Smooth muscle cell (in vitro differentiated cells): ENCODE measurements at regions not wholly inside any gene's neighbourhood (a gene's known extent, or its start where the extent isn't known, plus 50 kb on each side); places are given as distances from the start of the nearest gene placed in this dataset.

ENCODE experiments used
- DNase-seq: peaks from one replicate; lab custom pipeline; 2025; ENCODE audit not compliant: unreplicated experiment; lab: John Stamatoyannopoulos, UW
- H2AFZ ChIP-seq: fragments of 200-600 bp; sonication (generic); 2 replicates; pipeline ENCODE4 v1.6.0; 2016; ENCODE audit warnings: antibody characterized with exemption, low read depth, mild to moderate bottlenecking
- H3F3A ChIP-seq: fragments of 200-600 bp; sonication (generic); 2 replicates; pipeline ENCODE4 v1.6.0; 2017; ENCODE audit warnings: antibody characterized with exemption, low read depth
- H3K27ac ChIP-seq: fragments of 200-600 bp; sonication (generic); 2 replicates; pipeline ENCODE4 v1.5.1; 2016; ENCODE audit warnings: low read depth, mild to moderate bottlenecking
- H3K27me3 ChIP-seq: fragments of 200-600 bp; sonication (generic); 2 replicates; pipeline ENCODE4 v1.6.1; 2016; ENCODE audit warnings: low read depth, mild to moderate bottlenecking
- H3K36me3 ChIP-seq: fragments of 200-600 bp; sonication (generic); 2 replicates; pipeline ENCODE4 v1.5.1; 2016; ENCODE audit warnings: low read depth
- H3K4me1 ChIP-seq: fragments of 200-600 bp; sonication (generic); 2 replicates; pipeline ENCODE4 v1.5.1; 2016; ENCODE audit warnings: low read depth
- H3K4me2 ChIP-seq: fragments of 200-600 bp; sonication (generic); 2 replicates; pipeline ENCODE4 v1.6.0; 2016; ENCODE audit warnings: mild to moderate bottlenecking
- H3K4me3 ChIP-seq: fragments of 200-600 bp; sonication (generic); 2 replicates; pipeline ENCODE4 v1.5.1; 2016; ENCODE audit warnings: mild to moderate bottlenecking
- H3K79me2 ChIP-seq: fragments of 200-600 bp; sonication (generic); 2 replicates; pipeline ENCODE4 v1.6.0; 2016; ENCODE audit warnings: low read depth, mild to moderate bottlenecking
- H3K9ac ChIP-seq: fragments of 200-600 bp; sonication (generic); 2 replicates; pipeline ENCODE4 v1.6.0; 2016; ENCODE audit warnings: low read depth
- H3K9me3 ChIP-seq: fragments of 200-600 bp; sonication (generic); replicated peaks from 2 replicates; pipeline ENCODE4 v1.5.1; 2016; ENCODE audit warnings: low read depth
- H4K20me1 ChIP-seq: fragments of 200-600 bp; sonication (generic); 2 replicates; pipeline ENCODE4 v1.6.0; 2016; ENCODE audit warnings: low read depth
- CTCF ChIP-seq: fragments of 200-600 bp; sonication (generic); IDR thresholded peaks from 2 replicates; pipeline ENCODE4 v1.5.1; 2017; ENCODE audit warnings: borderline replicate concordance, mild to moderate bottlenecking, antibody characterized with exemption; ENCODE audit not compliant: insufficient read depth, poor library complexity, severe bottlenecking
- WGBS: methylation state at CpG from one replicate; pipeline ENCODE4 v1.1.7; 2016; ENCODE audit warnings: low lambda C conversion rate; 5-methylcytosine and 5-hydroxymethylcytosine counted together

GRCh38 chr11:92625894-92626293, 343.6 kb upstream of the MTNR1B start:
- WGBS = 82% methylated on average over 1 of the region's 1 CpG
- Histone ChIP-seq H3K4me1 (peaks cover 6% of the 10 kb centered on the region), H3K27me3 (no peaks in the 10 kb centered on the region), H3K9ac (no peak overlapping the region), H3K27ac (no peak overlapping the region), H3F3A (no peaks in the 10 kb centered on the region), H3K79me2 (no peaks in the 10 kb centered on the region), H3K9me3 (no peaks in the 10 kb centered on the region), H3K36me3 (no peaks in the 10 kb centered on the region), H3K4me2 (no peak overlapping the region), H2AFZ (no peak overlapping the region), H4K20me1 (no peaks in the 10 kb centered on the region), H3K4me3 (no peak overlapping the region)
- DNase-seq = no peak
- no peak for TF ChIP-seq CTCF

GRCh38 chr11:92626624-92627023, 342.8 kb upstream of the MTNR1B start:
- H3K27me3 ChIP-seq = no peaks in the 10 kb centered on the region
- H3K36me3 ChIP-seq = no peaks in the 10 kb centered on the region
- H3K4me3 ChIP-seq = no peak overlapping the region
- peaks cover 6% of the 10 kb centered on the region for H3K4me1 ChIP-seq
- WGBS = 93% methylated on average over 1 of the region's 1 CpG
- H3K9me3 ChIP-seq = no peaks in the 10 kb centered on the region
- H3K27ac ChIP-seq = no peak overlapping the region
- no peak overlapping the region for H3K9ac ChIP-seq
- H3F3A ChIP-seq = no peaks in the 10 kb centered on the region
- H3K4me2 ChIP-seq = no peak overlapping the region
- TF ChIP-seq CTCF = no peak
- H4K20me1 ChIP-seq = no peaks in the 10 kb centered on the region
- no peak overlapping the region for H2AFZ ChIP-seq
- H3K79me2 ChIP-seq = no peaks in the 10 kb centered on the region
- no peak for DNase-seq

GRCh38 chr11:92627615-92628256, 341.7 kb upstream of the MTNR1B start:
- WGBS = 75% methylated on average over 7 of the region's 7 CpGs

More at GRCh38 chr11:92627615-92628256, 341.7 kb upstream of the MTNR1B start:
- Histone ChIP-seq H3K4me3 (no peak overlapping the region), H3K9me3 (no peaks in the 10 kb centered on the region), H3F3A (no peaks in the 10 kb centered on the region), H3K27ac (peak overlapping the region; percentile 51), H3K79me2 (no peaks in the 10 kb centered on the region), H3K27me3 (no peaks in the 10 kb centered on the region), H3K9ac (no peak overlapping the region), H3K4me2 (no peak overlapping the region), H2AFZ (no peak overlapping the region), H4K20me1 (no peaks in the 10 kb centered on the region), H3K36me3 (no peaks in the 10 kb centered on the region), H3K4me1 (peaks cover 6% of the 10 kb centered on the region)
- no peak for DNase-seq
- TF ChIP-seq CTCF = no peak
